ENCODE measurements at regions not wholly inside any gene's neighbourhood (a gene's known extent, or its start where the extent isn't known, plus 50 kb on each side); places are given as distances from the start of the nearest gene placed in this dataset.

DNA sequence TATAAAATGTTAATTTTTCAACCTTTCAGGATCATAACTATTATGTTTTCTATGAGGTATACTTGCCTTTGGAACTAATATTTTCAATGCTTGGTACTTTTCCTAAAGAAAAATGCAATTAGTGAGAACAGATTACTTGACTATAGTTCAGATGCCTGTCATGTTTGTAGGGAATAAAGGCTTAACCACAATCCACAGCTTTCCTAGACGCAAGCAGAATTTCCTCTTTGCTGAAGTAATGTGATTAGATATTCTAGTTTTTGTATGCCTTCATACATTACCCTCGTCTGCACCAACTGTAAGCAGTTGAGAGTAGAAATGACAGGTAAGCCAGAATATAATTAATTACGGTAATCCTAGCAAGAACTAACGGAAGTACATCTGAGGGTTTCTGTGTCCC is 581.4 kb upstream of the MMS22L start:
- TF ChIP-seq POLR2A (IDR thresholded peaks at IDR 0.05; ENCODE audit: low read depth, low read length) = no peak
- TF ChIP-seq TAF1 (IDR thresholded peaks at IDR 0.05; ENCODE audit: low read depth, low read length) = no peak
